GM12865 (cell line): ENCODE measurements at regions not wholly inside any gene's neighbourhood (a gene's known extent, or its start where the extent isn't known, plus 50 kb on each side); places are given as distances from the start of the nearest gene placed in this dataset.
"Not testable (repeated sequence)": the region's sequence is repeated elsewhere in the genome, so short reads cannot be mapped to it uniquely, and the experiment has no call there.

Source experiments
- DNase-seq: peaks from one replicate; pipeline ENCODE4 v3.0.0; 2010; ENCODE audit warnings: low read depth
- H3K4me3 ChIP-seq: 2 replicates; pipeline ENCODE4 v1.5.1; 2011; ENCODE audit warnings: mild to moderate bottlenecking, low read depth, low read length, control low read depth
- CTCF ChIP-seq: IDR thresholded peaks from 2 replicates; pipeline ENCODE4 v1.5.1; 2011; ENCODE audit warnings: low read length, control low read depth, low read depth, inconsistent platforms; ENCODE audit not compliant: insufficient read depth; ENCODE audit errors: missing control alignments

- TF ChIP-seq CTCF = no peak
- DNase-seq = no peak
- no peak overlapping the region for H3K4me3 ChIP-seq
These were observed 160.3 kb downstream of the CEMIP2 start for GRCh38 chr9:71608021-71608420.

GRCh38 chr9:71607461-71607881, 160.8 kb downstream of the CEMIP2 start:
- no peak overlapping the region for H3K4me3 ChIP-seq
- TF ChIP-seq CTCF = no peak
- no peak for DNase-seq

- no peak overlapping the region for H3K4me3 ChIP-seq
- DNase-seq = peak; percentile 71
- TF ChIP-seq CTCF = peak; percentile 71
These were observed 163.9 kb downstream of the CEMIP2 start for GRCh38 chr9:71604197-71605063.

- TF ChIP-seq CTCF = no peak
- no peak for DNase-seq
- no peak overlapping the region for H3K4me3 ChIP-seq
These were observed 165.7 kb downstream of the CEMIP2 start for GRCh38 chr9:71602652-71603051.

- not testable (repeated sequence) for DNase-seq, H3K4me3 ChIP-seq
These were observed 172.6 kb downstream of the CEMIP2 start for GRCh38 chr9:71595762-71596161.

GRCh38 chr9:71594541-71594940, 173.8 kb downstream of the CEMIP2 start:
- no peak for DNase-seq
- no peak for TF ChIP-seq CTCF
- no peak overlapping the region for H3K4me3 ChIP-seq

GRCh38 chr9:71592400-71592799, 175.9 kb downstream of the CEMIP2 start:
- no peak for DNase-seq
- H3K4me3 ChIP-seq = no peak overlapping the region
- no peak for TF ChIP-seq CTCF
